ENCODE measurements at regions not wholly inside any gene's neighbourhood (a gene's known extent, or its start where the extent isn't known, plus 50 kb on each side); places are given as distances from the start of the nearest gene placed in this dataset.
"Not testable (repeated sequence)": the region's sequence is repeated elsewhere in the genome, so short reads cannot be mapped to it uniquely, and the experiment has no call there.

DNA sequence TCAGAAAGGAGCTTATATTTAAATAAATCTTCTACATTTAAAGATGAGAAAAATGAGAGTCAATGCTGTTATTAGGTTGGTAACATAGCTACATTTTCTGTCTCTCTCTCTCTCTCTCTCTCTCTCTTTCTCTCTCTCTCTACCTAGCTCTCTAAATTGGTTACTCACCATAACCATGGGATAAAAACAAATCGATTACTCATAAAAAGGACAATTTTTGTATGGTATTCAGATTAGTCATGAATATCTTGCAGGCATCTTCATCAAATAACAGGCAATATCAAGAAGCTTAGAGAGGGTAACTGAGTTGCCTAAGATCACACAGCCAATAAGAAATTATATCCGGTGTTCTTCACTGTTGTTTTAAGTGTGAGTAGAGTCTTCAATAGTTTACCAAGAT, 81.8 kb upstream of the ALCAM start:
- DNase-seq = no peak

GRCh38 chr3:105285653-105286241, 81.0 kb upstream of the ALCAM start:
- DNase-seq = no peak

- no peak for DNase-seq
Observed at GRCh38 chr3:105293441-105293840, 73.3 kb upstream of the ALCAM start.

- not testable (repeated sequence) for DNase-seq
Observed at GRCh38 chr3:105296182-105296822, 70.4 kb upstream of the ALCAM start.

GRCh38 chr3:105304487-105304886, 62.2 kb upstream of the ALCAM start:
- no peak for DNase-seq

DNA sequence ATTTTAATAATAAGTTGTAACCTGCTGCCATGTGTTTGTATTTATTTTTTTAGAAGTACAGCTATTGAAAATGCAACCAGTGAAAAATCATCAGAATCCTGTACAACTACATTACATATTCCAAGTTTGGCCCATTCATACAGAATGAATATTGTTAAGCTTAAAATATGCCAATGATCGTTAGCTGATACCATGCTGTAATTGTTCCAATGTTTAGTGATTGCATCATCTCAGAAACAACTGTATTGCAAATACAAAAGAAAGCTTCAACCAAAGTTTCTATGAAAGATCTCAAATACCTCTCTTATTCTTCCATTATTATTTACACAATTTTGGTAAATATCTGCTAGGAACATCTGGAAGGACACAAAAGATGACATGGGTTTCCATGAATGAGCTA, 51.6 kb upstream of the ALCAM start:
- no peak for DNase-seq

- DNase-seq = no peak
Observed at GRCh38 chr3:105315815-105316214, 50.9 kb upstream of the ALCAM start.

- no peak for DNase-seq
Observed at GRCh38 chr3:105316331-105316730, 50.4 kb upstream of the ALCAM start.
